ENCODE measurements at regions not wholly inside any gene's neighbourhood (a gene's known extent, or its start where the extent isn't known, plus 50 kb on each side); places are given as distances from the start of the nearest gene placed in this dataset.

- H3K36me3 Mint-ChIP-seq (ENCODE audit: low read depth), result no peaks in the 10 kb centered on the region
- Histone ChIP-seq H3K27ac (ENCODE audit: low read depth) (no peak overlapping the region), H2AFZ (no peak overlapping the region), H3K4me1 (ENCODE audit: insufficient read depth) (peaks cover 17% of the 10 kb centered on the region), H3K36me3 (ENCODE audit: insufficient read depth) (no peaks in the 10 kb centered on the region), H3K79me2 (replicated peaks; ENCODE audit: insufficient read depth) (no peaks in the 10 kb centered on the region), H3F3A (replicated peaks; ENCODE audit: low read depth) (no peaks in the 10 kb centered on the region), H3K4me3 (no peak overlapping the region), H3K27me3 (ENCODE audit: insufficient read depth) (no peaks in the 10 kb centered on the region), H3K9me2 (ENCODE audit: insufficient read depth) (no peaks in the 10 kb centered on the region), H3K4me2 (no peak overlapping the region), H4K20me1 (replicated peaks; ENCODE audit: insufficient read depth) (no peaks in the 10 kb centered on the region)
- ATAC-seq (no peak; the same call in none of the 3 replicates), DNase-seq (ENCODE audit: low spot score) (no peak)
- no peak overlapping the region for H3K4me3 Mint-ChIP-seq
- peaks cover 6% of the 10 kb centered on the region for H3K27me3 Mint-ChIP-seq (ENCODE audit: insufficient read depth, low read depth, poor library complexity)
- no peaks in the 10 kb centered on the region for H3K9me3 Mint-ChIP-seq
- peaks cover 7% of the 10 kb centered on the region for H3K4me1 Mint-ChIP-seq
- H3K27ac Mint-ChIP-seq, result no peak overlapping the region
- TF ChIP-seq ZNF331 (CRISPR knock-in tag; IDR thresholded peaks at IDR 0.05; ENCODE audit: low read depth) (no peak), STAT1 (IDR thresholded peaks at IDR 0.05; ENCODE audit: unreplicated experiment) (no peak), ZNF114 (CRISPR knock-in tag; IDR thresholded peaks at IDR 0.05) (no peak), NANOG (IDR thresholded peaks at IDR 0.05; ENCODE audit: borderline replicate concordance) (no peak), CTCF (conservative IDR thresholded peaks at IDR 0.05; ENCODE audit: low read depth in 2 of 2) (no peak), POLR2AphosphoS5 (IDR thresholded peaks at IDR 0.05; ENCODE audit: low read depth) (no peak), ETS1 (IDR thresholded peaks at IDR 0.05) (no peak), CREB1 (CRISPR knock-in tag; IDR thresholded peaks at IDR 0.05; ENCODE audit: low read depth) (no peak), REST (IDR thresholded peaks at IDR 0.05; ENCODE audit: unreplicated experiment) (no peak), ZNF462 (CRISPR knock-in tag; IDR thresholded peaks at IDR 0.05) (no peak), JUNB (IDR thresholded peaks at IDR 0.05; ENCODE audit: unreplicated experiment) (no peak), EZH2phosphoT487 (IDR thresholded peaks at IDR 0.05; ENCODE audit: unreplicated experiment) (no peak), EZH2 (IDR thresholded peaks at IDR 0.05; ENCODE audit: low read depth, unreplicated experiment) (no peak)
Measured at GRCh38 chr21:34020005-34020847, 53.2 kb upstream of the MRPS6 start.

All from GM23338 (cell line).